ENCODE measurements at regions not wholly inside any gene's neighbourhood (a gene's known extent, or its start where the extent isn't known, plus 50 kb on each side); places are given as distances from the start of the nearest gene placed in this dataset.

GRCh38 chr6:81084776-81085430 lies 667.6 kb downstream of the TENT5A start:
- H3K4me2 ChIP-seq, result no peak overlapping the region
- no peaks in the 10 kb centered on the region for H3K27me3 ChIP-seq
- no peak overlapping the region for H3K4me3 ChIP-seq
- no peaks in the 10 kb centered on the region for H3K9me2 ChIP-seq (replicated peaks; ENCODE audit: insufficient read depth)
- no peaks in the 10 kb centered on the region for H4K20me1 ChIP-seq (ENCODE audit: insufficient read depth, poor library complexity, severe bottlenecking)
- H3K4me1 ChIP-seq (ENCODE audit: insufficient read depth), result no peaks in the 10 kb centered on the region
- no peak overlapping the region for H3K27ac ChIP-seq
- WGBS (ENCODE audit: low lambda C conversion rate, missing lambda C conversion rate), result 70% methylated on average over 6 of the region's 6 CpGs
- no peak for TF ChIP-seq CTCF (IDR thresholded peaks at IDR 0.05; ENCODE audit: poor library complexity)
- no peak for TF ChIP-seq EZH2 (IDR thresholded peaks at IDR 0.05; ENCODE audit: borderline replicate concordance)
- TF ChIP-seq EZH2phosphoT487 (IDR thresholded peaks at IDR 0.05; ENCODE audit: low read depth, severe bottlenecking, unreplicated experiment), result no peak
- H3K79me2 ChIP-seq, result no peaks in the 10 kb centered on the region
- H3K9me3 ChIP-seq (ENCODE audit: low read depth), result no peaks in the 10 kb centered on the region
- no peak for DNase-seq (ENCODE audit: low spot score)
- no peaks in the 10 kb centered on the region for H3K36me3 ChIP-seq (replicated peaks; ENCODE audit: insufficient read depth, low read depth)
- no peak overlapping the region for H2AFZ ChIP-seq

- H3K9me2 ChIP-seq (replicated peaks; ENCODE audit: insufficient read depth), result no peaks in the 10 kb centered on the region
- no peak overlapping the region for H3K4me3 ChIP-seq
- no peak overlapping the region for H3K27ac ChIP-seq
- H3K27me3 ChIP-seq, result no peaks in the 10 kb centered on the region
- H3K4me1 ChIP-seq (ENCODE audit: insufficient read depth), result no peaks in the 10 kb centered on the region
- no peaks in the 10 kb centered on the region for H3K9me3 ChIP-seq (ENCODE audit: low read depth)
- no peak overlapping the region for H3K4me2 ChIP-seq
- no peak overlapping the region for H2AFZ ChIP-seq
- H3K36me3 ChIP-seq (replicated peaks; ENCODE audit: insufficient read depth, low read depth), result no peaks in the 10 kb centered on the region
- no peak for TF ChIP-seq EZH2 (IDR thresholded peaks at IDR 0.05; ENCODE audit: borderline replicate concordance)
- TF ChIP-seq CTCF (IDR thresholded peaks at IDR 0.05; ENCODE audit: poor library complexity), result peak; percentile 48
- no peaks in the 10 kb centered on the region for H3K79me2 ChIP-seq
- 54% methylated on average over 5 of the region's 5 CpGs for WGBS (ENCODE audit: low lambda C conversion rate, missing lambda C conversion rate)
- DNase-seq (ENCODE audit: low spot score), result peak; percentile 37
- H4K20me1 ChIP-seq (ENCODE audit: insufficient read depth, poor library complexity, severe bottlenecking), result no peaks in the 10 kb centered on the region
These were observed 676.5 kb downstream of the TENT5A start for GRCh38 chr6:81075974-81076373.

DNA sequence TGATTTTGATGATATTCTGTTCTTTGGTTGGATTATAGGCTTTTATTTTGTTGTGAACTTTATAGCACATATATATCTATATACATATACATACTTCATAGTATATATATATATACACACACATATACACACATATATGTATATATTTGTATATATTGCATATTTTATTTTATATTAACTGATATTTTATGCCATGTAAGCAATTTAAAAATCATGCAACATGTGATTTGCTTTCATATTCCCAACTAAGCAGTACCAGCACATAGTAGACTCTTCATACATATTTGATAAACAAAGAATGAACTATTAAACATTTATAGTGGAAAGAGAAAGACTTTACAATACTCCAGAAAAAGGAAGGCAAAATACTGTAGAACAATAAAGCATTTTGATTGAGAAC lies 679.2 kb downstream of the TENT5A start:
- H3K9me3 ChIP-seq (ENCODE audit: low read depth), result no peaks in the 10 kb centered on the region
- no peaks in the 10 kb centered on the region for H3K9me2 ChIP-seq (replicated peaks; ENCODE audit: insufficient read depth)
- H3K27ac ChIP-seq, result no peak overlapping the region
- no peak overlapping the region for H2AFZ ChIP-seq
- no peaks in the 10 kb centered on the region for H3K36me3 ChIP-seq (replicated peaks; ENCODE audit: insufficient read depth, low read depth)
- H4K20me1 ChIP-seq (ENCODE audit: insufficient read depth, poor library complexity, severe bottlenecking), result no peaks in the 10 kb centered on the region
- no peaks in the 10 kb centered on the region for H3K4me1 ChIP-seq (ENCODE audit: insufficient read depth)
- no peaks in the 10 kb centered on the region for H3K27me3 ChIP-seq
- TF ChIP-seq EZH2 (IDR thresholded peaks at IDR 0.05; ENCODE audit: borderline replicate concordance), result no peak
- no peak for TF ChIP-seq EZH2phosphoT487 (IDR thresholded peaks at IDR 0.05; ENCODE audit: low read depth, severe bottlenecking, unreplicated experiment)
- no peak for TF ChIP-seq CTCF (IDR thresholded peaks at IDR 0.05; ENCODE audit: poor library complexity)
- no peak overlapping the region for H3K4me3 ChIP-seq
- DNase-seq (ENCODE audit: low spot score), result no peak
- H3K4me2 ChIP-seq, result no peak overlapping the region
- no peaks in the 10 kb centered on the region for H3K79me2 ChIP-seq

GRCh38 chr6:81071121-81071520 lies 681.4 kb downstream of the TENT5A start:
- Histone ChIP-seq H3K79me2 (no peaks in the 10 kb centered on the region), H3K9me2 (replicated peaks; ENCODE audit: insufficient read depth) (no peaks in the 10 kb centered on the region), H2AFZ (no peak overlapping the region), H4K20me1 (ENCODE audit: insufficient read depth, poor library complexity, severe bottlenecking) (no peaks in the 10 kb centered on the region), H3K4me3 (no peak overlapping the region), H3K9me3 (ENCODE audit: low read depth) (no peaks in the 10 kb centered on the region), H3K4me2 (no peak overlapping the region), H3K4me1 (ENCODE audit: insufficient read depth) (no peaks in the 10 kb centered on the region), H3K36me3 (replicated peaks; ENCODE audit: insufficient read depth, low read depth) (no peaks in the 10 kb centered on the region), H3K27ac (no peak overlapping the region), H3K27me3 (no peaks in the 10 kb centered on the region)
- DNase-seq (ENCODE audit: low spot score), result no peak
- 86% methylated on average over 1 of the region's 1 CpG for WGBS (ENCODE audit: low lambda C conversion rate, missing lambda C conversion rate)
- no peak for TF ChIP-seq EZH2phosphoT487 (IDR thresholded peaks at IDR 0.05; ENCODE audit: low read depth, severe bottlenecking, unreplicated experiment)
- TF ChIP-seq CTCF (IDR thresholded peaks at IDR 0.05; ENCODE audit: poor library complexity), result no peak
- no peak for TF ChIP-seq EZH2 (IDR thresholded peaks at IDR 0.05; ENCODE audit: borderline replicate concordance)

All from hepatocyte (in vitro differentiated cells).